IMR-90 (cell line): ENCODE measurements at regions not wholly inside any gene's neighbourhood (a gene's known extent, or its start where the extent isn't known, plus 50 kb on each side); places are given as distances from the start of the nearest gene placed in this dataset.

ENCODE experiments used
- ATAC-seq: fragments of 200-7000 bp; cut with Tn5 transposase; 2 replicates; pipeline ENCODE4 v1.9.1; 2020; ENCODE audit warnings: low read depth, mild to moderate bottlenecking, moderate library complexity
- BruUV-seq: library from RNA; stranded (reverse); fragments of 400-500 nt; replicated peaks from 2 replicates; lab custom pipeline; 2021; lab: Mats Ljungman, UMichigan
- CTCF ChIA-PET: fragments of 300-600 bp; formaldehyde crosslinking; extraction: SDS; loops from one replicate; lab custom pipeline; 2021; ENCODE audit warnings: antibody characterized with exemption; lab: Yijun Ruan, JAX
- POLR2A ChIA-PET: fragments of 300-600 bp; sonication (Branson Sonifier 250); formaldehyde crosslinking; loops from one replicate; lab custom pipeline; 2022; ENCODE audit warnings: antibody characterized with exemption; ENCODE audit not compliant: unreplicated experiment; lab: Charles Lee
- DNase-seq: peaks from one replicate; pipeline ENCODE4 v3.0.0; 2013
- H2AFZ ChIP-seq: replicated peaks from 2 replicates; pipeline ENCODE3; 2013; ENCODE audit warnings: low read length, mild to moderate bottlenecking; ENCODE audit not compliant: poor library complexity
- H2AK5ac ChIP-seq: 2 replicates; pipeline ENCODE4 v1.6.1; 2013; ENCODE audit warnings: low read depth, low read length, inconsistent platforms
- H2AK9ac ChIP-seq: replicated peaks from 2 replicates; pipeline ENCODE3; 2013; ENCODE audit warnings: mild to moderate bottlenecking, low read depth, low read length, moderate library complexity; ENCODE audit not compliant: poor library complexity
- H2BK120ac ChIP-seq: 2 replicates; pipeline ENCODE4 v1.6.1; 2013; ENCODE audit warnings: low read depth, low read length, inconsistent platforms
- H2BK15ac ChIP-seq: 3 replicates; pipeline ENCODE4 v1.6.1; 2013; ENCODE audit warnings: low read depth, low read length, inconsistent platforms
- H2BK20ac ChIP-seq: 2 replicates; pipeline ENCODE4 v1.6.1; 2013; ENCODE audit warnings: low read depth, mild to moderate bottlenecking, inconsistent platforms, low read length, moderate library complexity
- H2BK5ac ChIP-seq: 2 replicates; pipeline ENCODE4 v1.6.1; 2013; ENCODE audit warnings: mild to moderate bottlenecking, low read depth, low read length, inconsistent platforms; ENCODE audit not compliant: poor library complexity, severe bottlenecking
- H3K14ac ChIP-seq: replicated peaks from 2 replicates; pipeline ENCODE4 v1.6.1; 2013; ENCODE audit warnings: low read depth, low read length, inconsistent platforms
- H3K18ac ChIP-seq: 2 replicates; pipeline ENCODE4 v1.6.1; 2013; ENCODE audit warnings: low read depth, low read length, control low read depth
- H3K23ac ChIP-seq: 2 replicates; pipeline ENCODE4 v1.6.1; 2013; ENCODE audit warnings: low read depth, low read length, inconsistent platforms
- H3K27ac ChIP-seq: 2 replicates; pipeline ENCODE4 v1.5.1; 2013; ENCODE audit warnings: mild to moderate bottlenecking, control low read depth, low read length; ENCODE audit not compliant: insufficient read depth
- H3K27me3 ChIP-seq: 2 replicates; pipeline ENCODE4 v1.6.1; 2013; ENCODE audit warnings: low read length; ENCODE audit not compliant: control insufficient read depth, insufficient read depth
- H3K36me3 ChIP-seq: 2 replicates; pipeline ENCODE4 v1.6.1; 2013; ENCODE audit warnings: low read length, mixed read lengths; ENCODE audit not compliant: control insufficient read depth, insufficient read depth
- H3K4ac ChIP-seq: 2 replicates; pipeline ENCODE4 v1.6.1; 2013; ENCODE audit warnings: low read depth, low read length, inconsistent platforms
- H3K4me1 ChIP-seq: 2 replicates; pipeline ENCODE4 v1.6.1; 2013; ENCODE audit warnings: low read length, mixed read lengths; ENCODE audit not compliant: control insufficient read depth, insufficient read depth
- H3K4me2 ChIP-seq: 2 replicates; pipeline ENCODE4 v1.6.1; 2013; ENCODE audit warnings: low read depth, mild to moderate bottlenecking, control low read depth, low read length, moderate library complexity
- H3K4me3 ChIP-seq: 2 replicates; pipeline ENCODE4 v1.5.1; 2013; ENCODE audit warnings: low read depth, mild to moderate bottlenecking, control low read depth, low read length, moderate library complexity; ENCODE audit not compliant: insufficient read depth
- H3K56ac ChIP-seq: 2 replicates; pipeline ENCODE4 v1.6.1; 2013; ENCODE audit warnings: low read length, inconsistent platforms; ENCODE audit not compliant: insufficient read depth; ENCODE audit errors: extremely low read depth
- H3K79me1 ChIP-seq, 2 experiments: 2 replicates each; pipeline ENCODE4 v1.6.1; 2013; ENCODE audit warnings: low read length in 2 of 2, inconsistent platforms in 1 of 2, low read depth in 1 of 2
- H3K9ac ChIP-seq: 2 replicates; pipeline ENCODE4 v1.6.1; 2013; ENCODE audit warnings: low read depth, low read length, control low read depth
- H3K9me1 ChIP-seq: 2 replicates; pipeline ENCODE4 v1.6.1; 2013; ENCODE audit warnings: low read length, inconsistent platforms; ENCODE audit not compliant: insufficient read depth
- H3K9me3 ChIP-seq: 2 replicates; pipeline ENCODE4 v1.6.1; 2013; ENCODE audit warnings: low read length; ENCODE audit not compliant: control insufficient read depth, insufficient read depth
- H4K20me1 ChIP-seq: 2 replicates; pipeline ENCODE4 v1.6.1; 2013; ENCODE audit warnings: low read length, inconsistent platforms; ENCODE audit not compliant: insufficient read depth
- H4K5ac ChIP-seq: 2 replicates; pipeline ENCODE4 v1.6.1; 2013; ENCODE audit warnings: mild to moderate bottlenecking, low read depth, low read length, control low read depth
- H4K8ac ChIP-seq, 2 experiments: 2 replicates each; pipeline ENCODE4 v1.6.1; 2013; ENCODE audit warnings: low read depth in 2 of 2, low read length in 2 of 2, control low read depth in 1 of 2, inconsistent platforms in 1 of 2
- H4K91ac ChIP-seq: 2 replicates; pipeline ENCODE4 v1.6.1; 2013; ENCODE audit warnings: low read depth, low read length, inconsistent platforms; ENCODE audit not compliant: insufficient read depth
- BHLHE40 ChIP-seq: fragments of 150-350 bp; IDR thresholded peaks from 2 replicates; pipeline ENCODE4 v1.6.1; 2016; ENCODE audit warnings: mild to moderate bottlenecking, low read depth, low read length
- CEBPB ChIP-seq: IDR thresholded peaks from 2 replicates; pipeline ENCODE4 v1.6.1; 2012; ENCODE audit warnings: low read depth, low read length, improper control_type of control experiment
- CHD1 ChIP-seq: IDR thresholded peaks from 2 replicates; pipeline ENCODE4 v1.6.1; 2012; ENCODE audit warnings: low read depth, low read length, improper control_type of control experiment
- FOS ChIP-seq: fragments of 150-350 bp; IDR thresholded peaks from 2 replicates; pipeline ENCODE4 v1.6.1; 2016; ENCODE audit warnings: low read depth, low read length
- MAFK ChIP-seq: IDR thresholded peaks from 2 replicates; pipeline ENCODE4 v1.6.1; 2012; ENCODE audit warnings: low read depth, low read length, improper control_type of control experiment
- MAZ ChIP-seq: IDR thresholded peaks from 2 replicates; pipeline ENCODE4 v1.6.1; 2012; ENCODE audit warnings: low read depth, mild to moderate bottlenecking, low read length, improper control_type of control experiment, moderate library complexity, borderline replicate concordance
- MXI1 ChIP-seq: IDR thresholded peaks from 2 replicates; pipeline ENCODE4 v1.6.1; 2012; ENCODE audit warnings: low read depth, mild to moderate bottlenecking, low read length, moderate library complexity, borderline replicate concordance
- NFE2L2 ChIP-seq: fragments of 150-350 bp; IDR thresholded peaks from 2 replicates; pipeline ENCODE4 v1.6.1; 2016; ENCODE audit warnings: low read depth, mild to moderate bottlenecking, low read length
- POLR2A ChIP-seq: IDR thresholded peaks from 2 replicates; pipeline ENCODE4 v1.6.1; 2012; ENCODE audit warnings: mild to moderate bottlenecking, low read depth, low read length
- RAD21 ChIP-seq: IDR thresholded peaks from 2 replicates; pipeline ENCODE4 v1.6.1; 2012; ENCODE audit warnings: low read length, improper control_type of control experiment
- RCOR1 ChIP-seq: IDR thresholded peaks from 2 replicates; pipeline ENCODE4 v1.6.1; 2012; ENCODE audit warnings: mild to moderate bottlenecking, low read length, improper control_type of control experiment; ENCODE audit not compliant: insufficient replicate concordance
- RFX5 ChIP-seq: IDR thresholded peaks from 2 replicates; pipeline ENCODE4 v1.8.0; 2012; ENCODE audit warnings: low read depth, mild to moderate bottlenecking, low read length, moderate library complexity
- SMC3 ChIP-seq: fragments of 150-350 bp; IDR thresholded peaks from 2 replicates; pipeline ENCODE4 v1.6.1; 2016; ENCODE audit warnings: low read depth, mild to moderate bottlenecking, antibody characterized with exemption, low read length, moderate library complexity
- WGBS, 2 experiments: methylation state at CpG; one replicate each; pipeline versions ENCODE4 v1.1.5 to v1.1.7; 2013; ENCODE audit warnings: missing lambda C conversion rate in 2 of 2; ENCODE audit not compliant: insufficient read length in 1 of 2; ENCODE audit errors: extremely low coverage in 2 of 2; 5-methylcytosine and 5-hydroxymethylcytosine counted together
- dilution Hi-C: fragments of 300-500 bp; cut with HindIII; formaldehyde crosslinking; loops from one replicate; pipeline ENCODE4 v1.14.3; 2018; ENCODE audit warnings: low sequenced_read_pairs; ENCODE audit not compliant: unreplicated experiment
- in situ Hi-C: fragments of 300-500 bp; cut with MboI; formaldehyde crosslinking; loops from 3 replicates; pipeline ENCODE4 v1.14.3; 2019; ENCODE audit warnings: low sequenced_read_pairs, inconsistent platforms, mixed read lengths
- intact Hi-C: fragments of 100-400 bp; cut with micrococcal nuclease; formaldehyde crosslinking; loops from 2 replicates; pipeline ENCODE4 v1.10.0; 2022
- TF ChIP-seq, protein P1 (sequence below): conservative IDR thresholded peaks from 2 replicates; pipeline ENCODE4 v1.5.1; 2012; ENCODE audit warnings: mild to moderate bottlenecking, low read depth, low read length, improper control_type of control experiment
- TF ChIP-seq, protein P2 (sequence below): fragments of 150-350 bp; IDR thresholded peaks from 2 replicates; pipeline ENCODE4 v1.6.1; 2016; ENCODE audit warnings: low read depth, mild to moderate bottlenecking, low read length, moderate library complexity, borderline replicate concordance
- TF ChIP-seq, protein P3 (sequence below): fragments of 150-350 bp; IDR thresholded peaks from 2 replicates; pipeline ENCODE4 v1.6.1; 2017; ENCODE audit warnings: mild to moderate bottlenecking, antibody characterized with exemption, low read length, low read depth

DNA sequence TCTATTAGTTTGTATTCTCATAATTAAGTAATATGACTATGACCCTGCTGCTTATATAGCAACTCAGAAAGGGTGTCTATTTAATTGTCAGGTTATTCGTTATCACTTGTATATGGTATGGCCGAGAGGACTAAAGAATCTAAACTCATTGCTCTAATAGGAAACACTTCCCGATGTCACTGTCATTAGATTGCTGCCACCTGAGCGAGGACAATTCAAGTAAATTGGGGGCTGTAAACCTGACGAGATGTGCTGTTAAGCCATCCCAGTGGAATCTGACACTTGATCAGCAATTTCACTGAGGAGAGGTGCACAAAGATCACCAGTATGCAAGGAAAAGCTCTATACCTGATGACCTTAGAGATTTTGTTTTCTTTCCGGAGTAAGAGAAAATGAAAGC is 1319.3 kb downstream of the MAT2B start:
- Histone ChIP-seq H3K14ac (no peak overlapping the region), H3K79me1 (no peaks in the 10 kb centered on the region), H3K56ac (no peak overlapping the region), H4K8ac (no peak overlapping the region), H3K27ac (no peak overlapping the region), H3K4me3 (no peak overlapping the region), H2BK120ac (no peak overlapping the region), H3K9me3 (peaks cover 2% of the 10 kb centered on the region; the same call in 1 of the 2 replicates), H2AK9ac (no peak overlapping the region), H4K5ac (no peak overlapping the region), H2BK5ac (no peak overlapping the region), H3K4ac (no peak overlapping the region), H2AK5ac (no peak overlapping the region), H3K4me2 (no peak overlapping the region), H3K18ac (no peak overlapping the region), H3K9me1 (no peaks in the 10 kb centered on the region), H2BK15ac (no peak overlapping the region), H3K36me3 (no peaks in the 10 kb centered on the region), H2BK20ac (no peak overlapping the region), H2AFZ (no peak overlapping the region), H3K23ac (no peak overlapping the region), H4K91ac (no peak overlapping the region), H4K20me1 (no peaks in the 10 kb centered on the region), H3K4me1 (no peaks in the 10 kb centered on the region), H3K9ac (no peak overlapping the region), H3K27me3 (no peaks in the 10 kb centered on the region)
- CTCF ChIA-PET, result no interaction called here
- no peak for DNase-seq
- WGBS, 2 experiments, result 29% methylated on average over 3 of the region's 6 CpGs; no CpG with 5 or more reads in 1 of the 2 experiments
- no peak for ATAC-seq
- intact Hi-C loops (no loop called here), dilution Hi-C loops (no loop called here), in situ Hi-C loops (no loop called here)
- POLR2A ChIA-PET, result no interaction called here
- no TSS peak for BruUV-seq
- TF ChIP-seq MAZ, result no peak
- TF ChIP-seq POLR2A, result no peak
- no peak for TF ChIP-seq MAFK
- no peak for TF ChIP-seq RFX5
- TF ChIP-seq, protein P1, sequence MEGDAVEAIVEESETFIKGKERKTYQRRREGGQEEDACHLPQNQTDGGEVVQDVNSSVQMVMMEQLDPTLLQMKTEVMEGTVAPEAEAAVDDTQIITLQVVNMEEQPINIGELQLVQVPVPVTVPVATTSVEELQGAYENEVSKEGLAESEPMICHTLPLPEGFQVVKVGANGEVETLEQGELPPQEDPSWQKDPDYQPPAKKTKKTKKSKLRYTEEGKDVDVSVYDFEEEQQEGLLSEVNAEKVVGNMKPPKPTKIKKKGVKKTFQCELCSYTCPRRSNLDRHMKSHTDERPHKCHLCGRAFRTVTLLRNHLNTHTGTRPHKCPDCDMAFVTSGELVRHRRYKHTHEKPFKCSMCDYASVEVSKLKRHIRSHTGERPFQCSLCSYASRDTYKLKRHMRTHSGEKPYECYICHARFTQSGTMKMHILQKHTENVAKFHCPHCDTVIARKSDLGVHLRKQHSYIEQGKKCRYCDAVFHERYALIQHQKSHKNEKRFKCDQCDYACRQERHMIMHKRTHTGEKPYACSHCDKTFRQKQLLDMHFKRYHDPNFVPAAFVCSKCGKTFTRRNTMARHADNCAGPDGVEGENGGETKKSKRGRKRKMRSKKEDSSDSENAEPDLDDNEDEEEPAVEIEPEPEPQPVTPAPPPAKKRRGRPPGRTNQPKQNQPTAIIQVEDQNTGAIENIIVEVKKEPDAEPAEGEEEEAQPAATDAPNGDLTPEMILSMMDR, result no peak
- TF ChIP-seq RAD21, result no peak
- TF ChIP-seq, protein P2, sequence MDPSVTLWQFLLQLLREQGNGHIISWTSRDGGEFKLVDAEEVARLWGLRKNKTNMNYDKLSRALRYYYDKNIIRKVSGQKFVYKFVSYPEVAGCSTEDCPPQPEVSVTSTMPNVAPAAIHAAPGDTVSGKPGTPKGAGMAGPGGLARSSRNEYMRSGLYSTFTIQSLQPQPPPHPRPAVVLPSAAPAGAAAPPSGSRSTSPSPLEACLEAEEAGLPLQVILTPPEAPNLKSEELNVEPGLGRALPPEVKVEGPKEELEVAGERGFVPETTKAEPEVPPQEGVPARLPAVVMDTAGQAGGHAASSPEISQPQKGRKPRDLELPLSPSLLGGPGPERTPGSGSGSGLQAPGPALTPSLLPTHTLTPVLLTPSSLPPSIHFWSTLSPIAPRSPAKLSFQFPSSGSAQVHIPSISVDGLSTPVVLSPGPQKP, result no peak
- TF ChIP-seq RCOR1, result no peak
- no peak for TF ChIP-seq SMC3
- no peak for TF ChIP-seq CEBPB
- TF ChIP-seq, protein P3, sequence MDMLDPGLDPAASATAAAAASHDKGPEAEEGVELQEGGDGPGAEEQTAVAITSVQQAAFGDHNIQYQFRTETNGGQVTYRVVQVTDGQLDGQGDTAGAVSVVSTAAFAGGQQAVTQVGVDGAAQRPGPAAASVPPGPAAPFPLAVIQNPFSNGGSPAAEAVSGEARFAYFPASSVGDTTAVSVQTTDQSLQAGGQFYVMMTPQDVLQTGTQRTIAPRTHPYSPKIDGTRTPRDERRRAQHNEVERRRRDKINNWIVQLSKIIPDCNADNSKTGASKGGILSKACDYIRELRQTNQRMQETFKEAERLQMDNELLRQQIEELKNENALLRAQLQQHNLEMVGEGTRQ, result no peak
- no peak for TF ChIP-seq BHLHE40
- TF ChIP-seq MXI1, result no peak
- no peak for TF ChIP-seq NFE2L2
- TF ChIP-seq CHD1, result no peak
- TF ChIP-seq FOS, result no peak
